Panc1 (cell line): ENCODE measurements at regions not wholly inside any gene's neighbourhood (a gene's known extent, or its start where the extent isn't known, plus 50 kb on each side); places are given as distances from the start of the nearest gene placed in this dataset.

ENCODE experiments used
- ATAC-seq: fragments of 200-7000 bp; cut with Tn5 transposase; 2 replicates; pipeline ENCODE4 v1.9.1; 2020; ENCODE audit warnings: mild to moderate bottlenecking, moderate library complexity
- BruUV-seq: library from RNA; stranded (reverse); fragments of 400-500 nt; replicated peaks from 2 replicates; lab custom pipeline; 2021; lab: Mats Ljungman, UMichigan
- CTCF ChIA-PET: fragments of 300-600 bp; sonication (Branson Sonifier 250); formaldehyde crosslinking; loops from one replicate; lab custom pipeline; 2022; ENCODE audit warnings: antibody characterized with exemption; lab: Charles Lee
- POLR2A ChIA-PET: fragments of 300-600 bp; sonication (Branson Sonifier 250); formaldehyde crosslinking; loops from one replicate; lab custom pipeline; 2022; ENCODE audit warnings: antibody characterized with exemption; lab: Charles Lee
- DNase-seq: peaks from one replicate; pipeline ENCODE4 v3.0.0-alpha.2; 2010; ENCODE audit warnings: low read depth, low spot score
- H3K27ac ChIP-seq: 2 replicates; pipeline ENCODE4 v1.5.1; 2011; ENCODE audit warnings: mild to moderate bottlenecking, low read length, inconsistent platforms
- H3K27me3 ChIP-seq: fragments of 200-500 bp; sonication (Bioruptor generic); 2 replicates; pipeline ENCODE4 v1.6.0; 2014; ENCODE audit warnings: low read length, inconsistent platforms; ENCODE audit not compliant: control insufficient read depth, insufficient read depth
- H3K36me3 ChIP-seq: fragments of 200-500 bp; sonication (Bioruptor generic); 2 replicates; pipeline ENCODE4 v1.5.1; 2014; ENCODE audit warnings: inconsistent platforms, mild to moderate bottlenecking, low read length, moderate library complexity; ENCODE audit not compliant: control insufficient read depth, insufficient read depth
- H3K4me1 ChIP-seq: 2 replicates; pipeline ENCODE4 v1.5.1; 2011; ENCODE audit warnings: inconsistent platforms, mild to moderate bottlenecking, low read length, moderate library complexity; ENCODE audit not compliant: control insufficient read depth, insufficient read depth
- H3K4me3 ChIP-seq, 2 experiments: 2 replicates each; pipeline ENCODE4 v1.5.1; 2011 to 2012; ENCODE audit warnings: low read depth in 2 of 2, low read length in 2 of 2, mild to moderate bottlenecking in 2 of 2, inconsistent platforms in 1 of 2, moderate library complexity in 1 of 2
- H3K9me3 ChIP-seq: fragments of 200-500 bp; sonication (Bioruptor generic); 2 replicates; pipeline ENCODE4 v1.5.1; 2014; ENCODE audit warnings: low read depth, mild to moderate bottlenecking, inconsistent platforms, low read length, moderate library complexity; ENCODE audit not compliant: control insufficient read depth, insufficient read depth
- CTCF ChIP-seq: fragments of 450-650 bp; IDR thresholded peaks from 2 replicates; pipeline ENCODE4 v1.5.1; 2017; ENCODE audit warnings: mild to moderate bottlenecking
- POLR2AphosphoS5 ChIP-seq: IDR thresholded peaks from 2 replicates; pipeline ENCODE4 v1.6.1; 2012; ENCODE audit warnings: mild to moderate bottlenecking, low read depth, low read length, moderate library complexity
- SIN3A ChIP-seq: IDR thresholded peaks from 2 replicates; pipeline ENCODE4 v1.6.1; 2012; ENCODE audit warnings: low read depth, mild to moderate bottlenecking, low read length, moderate library complexity, borderline replicate concordance; ENCODE audit not compliant: insufficient read depth
- TCF7L2 ChIP-seq: IDR thresholded peaks from 2 replicates; pipeline ENCODE4 v1.6.1; 2011; ENCODE audit warnings: mild to moderate bottlenecking, low read depth, low read length, inconsistent platforms
- in situ Hi-C: cut with HindIII; loops from 2 replicates; pipeline ENCODE4 v1.10.0; 2016; ENCODE audit warnings: low sequenced_read_pairs, low pct_unique_long_range_greater_than_20kb
- intact Hi-C: fragments of 100-400 bp; cut with micrococcal nuclease; formaldehyde crosslinking; loops from one replicate; pipeline ENCODE4 v1.10.0; 2022; ENCODE audit not compliant: unreplicated experiment
- TF ChIP-seq, protein P1 (sequence below), 2 experiments: IDR thresholded peaks; 2 replicates each; pipeline ENCODE4 v1.6.1; 2011 to 2012; ENCODE audit warnings: low read depth in 2 of 2, control low read depth in 1 of 2, low read length in 1 of 2, mild to moderate bottlenecking in 1 of 2, moderate library complexity in 1 of 2; ENCODE audit not compliant: insufficient read depth in 1 of 2

GRCh38 chr4:29549342-29549741 lies 1170.8 kb upstream of the PCDH7 start:
- H3K27ac ChIP-seq: no peak overlapping the region
- CTCF ChIA-PET: no interaction called here
- H3K4me3 ChIP-seq: no peak overlapping the region
- in situ Hi-C loops: no loop called here
- POLR2A ChIA-PET: no interaction called here
- H3K9me3 ChIP-seq: no peaks in the 10 kb centered on the region
- BruUV-seq: no TSS peak
- TF ChIP-seq POLR2AphosphoS5 (no peak), SIN3A (no peak), TCF7L2 (no peak), CTCF (no peak)
- TF ChIP-seq, protein P1, sequence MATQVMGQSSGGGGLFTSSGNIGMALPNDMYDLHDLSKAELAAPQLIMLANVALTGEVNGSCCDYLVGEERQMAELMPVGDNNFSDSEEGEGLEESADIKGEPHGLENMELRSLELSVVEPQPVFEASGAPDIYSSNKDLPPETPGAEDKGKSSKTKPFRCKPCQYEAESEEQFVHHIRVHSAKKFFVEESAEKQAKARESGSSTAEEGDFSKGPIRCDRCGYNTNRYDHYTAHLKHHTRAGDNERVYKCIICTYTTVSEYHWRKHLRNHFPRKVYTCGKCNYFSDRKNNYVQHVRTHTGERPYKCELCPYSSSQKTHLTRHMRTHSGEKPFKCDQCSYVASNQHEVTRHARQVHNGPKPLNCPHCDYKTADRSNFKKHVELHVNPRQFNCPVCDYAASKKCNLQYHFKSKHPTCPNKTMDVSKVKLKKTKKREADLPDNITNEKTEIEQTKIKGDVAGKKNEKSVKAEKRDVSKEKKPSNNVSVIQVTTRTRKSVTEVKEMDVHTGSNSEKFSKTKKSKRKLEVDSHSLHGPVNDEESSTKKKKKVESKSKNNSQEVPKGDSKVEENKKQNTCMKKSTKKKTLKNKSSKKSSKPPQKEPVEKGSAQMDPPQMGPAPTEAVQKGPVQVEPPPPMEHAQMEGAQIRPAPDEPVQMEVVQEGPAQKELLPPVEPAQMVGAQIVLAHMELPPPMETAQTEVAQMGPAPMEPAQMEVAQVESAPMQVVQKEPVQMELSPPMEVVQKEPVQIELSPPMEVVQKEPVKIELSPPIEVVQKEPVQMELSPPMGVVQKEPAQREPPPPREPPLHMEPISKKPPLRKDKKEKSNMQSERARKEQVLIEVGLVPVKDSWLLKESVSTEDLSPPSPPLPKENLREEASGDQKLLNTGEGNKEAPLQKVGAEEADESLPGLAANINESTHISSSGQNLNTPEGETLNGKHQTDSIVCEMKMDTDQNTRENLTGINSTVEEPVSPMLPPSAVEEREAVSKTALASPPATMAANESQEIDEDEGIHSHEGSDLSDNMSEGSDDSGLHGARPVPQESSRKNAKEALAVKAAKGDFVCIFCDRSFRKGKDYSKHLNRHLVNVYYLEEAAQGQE (IDR thresholded peaks at IDR 0.05; ENCODE audit: insufficient read depth in 1 of 2, low read depth in 2 of 2, low read length in 1 of 2): no peak
- no peaks in the 10 kb centered on the region for H3K36me3 ChIP-seq
- DNase-seq (no peak), ATAC-seq (no peak)
- H3K27me3 ChIP-seq: no peaks in the 10 kb centered on the region
- no peaks in the 10 kb centered on the region for H3K4me1 ChIP-seq
- intact Hi-C loops: no loop called here

DNA sequence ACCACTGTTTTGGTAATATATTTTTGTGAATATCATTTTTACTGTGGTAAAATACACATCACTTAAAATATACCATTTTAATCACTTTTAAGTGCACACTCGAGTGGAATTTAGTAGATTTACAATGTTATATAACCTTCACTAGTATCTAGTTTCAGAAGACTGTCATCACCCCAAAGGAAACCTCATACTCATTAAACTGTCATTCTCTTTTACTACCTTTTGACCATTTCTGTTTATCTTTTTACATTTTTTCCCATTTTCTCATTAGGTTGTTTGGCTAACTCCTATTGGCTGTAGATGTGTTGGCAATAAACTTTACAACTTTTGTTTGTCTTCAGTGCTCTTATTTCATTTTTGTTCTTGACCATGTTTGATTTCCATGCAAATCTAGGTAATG lies 1168.3 kb upstream of the PCDH7 start:
- ATAC-seq: no peak
- DNase-seq: no peak
- in situ Hi-C loops (no loop called here), intact Hi-C loops (no loop called here)
- Histone ChIP-seq H3K4me3 (no peak overlapping the region), H3K27ac (no peak overlapping the region), H3K36me3 (no peaks in the 10 kb centered on the region), H3K4me1 (no peaks in the 10 kb centered on the region), H3K27me3 (no peaks in the 10 kb centered on the region), H3K9me3 (no peaks in the 10 kb centered on the region)
- no TSS peak for BruUV-seq
- POLR2A ChIA-PET: no interaction called here
- TF ChIP-seq POLR2AphosphoS5: no peak
- TF ChIP-seq TCF7L2: no peak
- no peak for TF ChIP-seq CTCF
- no peak for TF ChIP-seq SIN3A
- TF ChIP-seq, protein P1 (IDR thresholded peaks at IDR 0.05; ENCODE audit: insufficient read depth in 1 of 2, low read depth in 2 of 2, low read length in 1 of 2): no peak
- CTCF ChIA-PET: no interaction called here
